CD4-positive, CD25-positive, alpha-beta regulatory T cell (primary cell): ENCODE measurements at regions not wholly inside any gene's neighbourhood (a gene's known extent, or its start where the extent isn't known, plus 50 kb on each side); places are given as distances from the start of the nearest gene placed in this dataset.

Experiments used
- ATAC-seq, 2 donors: fragments of 150-1000 bp; cut with Tn5 transposase; one replicate each; pipeline ENCODE4 v1.10.0; 2021; ENCODE audit warnings: low read depth in 2 of 2, moderate number of reproducible peaks in 2 of 2, moderate library complexity in 1 of 2
- DNase-seq, 3 donors: peaks; one replicate each; pipeline versions ENCODE4 v3.0.0 to v3.0.0-alpha.2; 2012 to 2022; ENCODE audit warnings: mixed read lengths in 1 of 3
- H3K27ac ChIP-seq: one replicate; pipeline ENCODE4 v1.7.0; 2013; ENCODE audit warnings: mild to moderate bottlenecking, low read length; ENCODE audit not compliant: insufficient read depth, poor library complexity, severe bottlenecking
- H3K27me3 ChIP-seq: one replicate; pipeline ENCODE4 v1.7.0; 2013; ENCODE audit warnings: low read length; ENCODE audit not compliant: control insufficient read depth, insufficient read depth
- H3K36me3 ChIP-seq: one replicate; pipeline ENCODE4 v1.7.0; 2013; ENCODE audit warnings: mild to moderate bottlenecking, low read length, moderate library complexity; ENCODE audit not compliant: control insufficient read depth, insufficient read depth
- H3K4me1 ChIP-seq: 2 replicates; pipeline ENCODE4 v1.7.0; 2013; ENCODE audit warnings: mild to moderate bottlenecking, low read length; ENCODE audit not compliant: insufficient read depth, control insufficient read depth, poor library complexity, severe bottlenecking
- H3K4me3 ChIP-seq: one replicate; pipeline ENCODE4 v1.7.0; 2013; ENCODE audit warnings: low read depth, mild to moderate bottlenecking, low read length, moderate library complexity
- H3K9me3 ChIP-seq, 2 experiments: 1 replicate in 1 of 2; 2 replicates in 1 of 2; pipeline ENCODE4 v1.7.0; 2013; ENCODE audit warnings: low read length in 2 of 2, mild to moderate bottlenecking in 1 of 2, moderate library complexity in 1 of 2; ENCODE audit not compliant: control insufficient read depth in 2 of 2
- H3K27ac Mint-ChIP-seq, 3 donors: one replicate each; pipeline ENCODE4 v1.8.0; 2020 to 2022; ENCODE audit warnings: mild to moderate bottlenecking in 3 of 3, mixed read lengths in 3 of 3, moderate library complexity in 2 of 3
- H3K27me3 Mint-ChIP-seq: one replicate; pipeline ENCODE4 v1.8.0; 2022; ENCODE audit warnings: mild to moderate bottlenecking, mixed read lengths
- H3K36me3 Mint-ChIP-seq: one replicate; pipeline ENCODE4 v1.8.0; 2020; ENCODE audit warnings: mixed read lengths
- H3K4me1 Mint-ChIP-seq, 4 donors: one replicate each; pipeline ENCODE4 v1.8.0; 2020 to 2022; ENCODE audit warnings: mixed read lengths in 4 of 4, mild to moderate bottlenecking in 1 of 4
- H3K4me3 Mint-ChIP-seq, 4 donors: one replicate each; pipeline ENCODE4 v1.8.0; 2020 to 2022; ENCODE audit warnings: mild to moderate bottlenecking in 4 of 4, mixed read lengths in 4 of 4, moderate library complexity in 3 of 4
- H3K9me3 Mint-ChIP-seq, 7 donors: one replicate each; pipeline ENCODE4 v1.8.0; 2020 to 2022; ENCODE audit warnings: mixed read lengths in 7 of 7, mild to moderate bottlenecking in 3 of 7, moderate library complexity in 2 of 7

- Histone ChIP-seq H3K27me3 (no peaks in the 10 kb centered on the region), H3K36me3 (no peaks in the 10 kb centered on the region), H3K9me3 (no peaks in the 10 kb centered on the region), H3K27ac (no peak overlapping the region), H3K4me1 (no peaks in the 10 kb centered on the region), H3K4me3 (no peak overlapping the region)
- peaks cover 4% of the 10 kb centered on the region for H3K27me3 Mint-ChIP-seq
- no peaks in the 10 kb centered on the region for H3K36me3 Mint-ChIP-seq
- no peaks in the 10 kb centered on the region for H3K4me1 Mint-ChIP-seq
- H3K4me3 Mint-ChIP-seq: no peak overlapping the region
- no peak for ATAC-seq
- H3K9me3 Mint-ChIP-seq: peaks cover 0 to 4% (median 0%) of the 10 kb centered on the region in 7 donors
- no peak for DNase-seq
- peak overlapping the region in 1 of 3 donors; percentile 74 for H3K27ac Mint-ChIP-seq
Observed at GRCh38 chr6:10303608-10304506, 111.0 kb downstream of the TFAP2A start.

DNA sequence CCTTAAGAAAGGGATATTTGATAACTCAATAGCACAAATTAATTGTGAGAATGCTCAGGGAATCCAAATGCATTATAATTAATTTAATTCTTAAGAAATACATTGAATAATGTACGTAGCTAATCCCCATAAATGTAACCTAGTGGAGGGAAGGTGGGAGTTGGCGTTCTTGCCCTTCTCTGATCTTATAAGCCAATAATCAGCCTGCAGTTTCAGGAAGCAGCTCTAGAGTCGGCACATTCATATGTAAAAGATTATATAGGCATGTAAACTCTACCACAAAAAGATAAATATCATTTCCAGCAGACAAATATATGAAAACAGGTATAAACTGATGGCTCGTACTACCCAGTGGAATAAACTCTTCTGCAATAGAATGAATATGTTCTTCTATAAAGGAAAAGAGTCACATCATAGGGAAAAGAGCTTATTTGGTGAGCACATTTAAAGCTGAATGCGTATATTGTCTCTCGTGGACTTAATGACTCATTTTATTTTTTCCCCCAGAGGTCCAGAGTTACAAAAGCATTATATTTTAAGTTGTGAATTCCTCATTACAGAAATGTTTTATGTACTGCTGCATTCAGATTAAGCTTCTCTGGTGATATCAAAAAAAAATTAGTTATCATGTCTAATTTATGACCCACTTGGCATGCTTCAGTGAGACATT lies 112.2 kb downstream of the TFAP2A start:
- DNase-seq: no peak
- H3K27me3 ChIP-seq: no peaks in the 10 kb centered on the region
- no peak overlapping the region for H3K27ac Mint-ChIP-seq

GRCh38 chr6:10300071-10300470 lies 114.8 kb downstream of the TFAP2A start:
- Histone ChIP-seq H3K27ac (no peak overlapping the region), H3K36me3 (no peaks in the 10 kb centered on the region), H3K27me3 (no peaks in the 10 kb centered on the region), H3K4me3 (no peak overlapping the region), H3K9me3 (no peaks in the 10 kb centered on the region), H3K4me1 (no peaks in the 10 kb centered on the region)
- H3K4me3 Mint-ChIP-seq: no peak overlapping the region
- H3K9me3 Mint-ChIP-seq: peaks cover 0 to 3% (median 0%) of the 10 kb centered on the region in 7 donors
- H3K27ac Mint-ChIP-seq: no peak overlapping the region
- no peaks in the 10 kb centered on the region for H3K4me1 Mint-ChIP-seq
- H3K36me3 Mint-ChIP-seq: no peaks in the 10 kb centered on the region
- ATAC-seq (no peak), DNase-seq (no peak)
- H3K27me3 Mint-ChIP-seq: peaks cover 4% of the 10 kb centered on the region

More for the DNA sequence above, 112.2 kb downstream of the TFAP2A start:
- H3K9me3 Mint-ChIP-seq: peaks cover 0 to 4% (median 0%) of the 10 kb centered on the region in 7 donors
- no peak overlapping the region for H3K4me3 Mint-ChIP-seq
- H3K4me1 ChIP-seq: no peaks in the 10 kb centered on the region
- no peak overlapping the region for H3K4me3 ChIP-seq
- no peaks in the 10 kb centered on the region for H3K36me3 Mint-ChIP-seq
- H3K27me3 Mint-ChIP-seq: peaks cover 4% of the 10 kb centered on the region
- no peaks in the 10 kb centered on the region for H3K36me3 ChIP-seq
- ATAC-seq: no peak
- no peak overlapping the region for H3K27ac ChIP-seq
- no peaks in the 10 kb centered on the region for H3K9me3 ChIP-seq
- no peaks in the 10 kb centered on the region for H3K4me1 Mint-ChIP-seq

DNA sequence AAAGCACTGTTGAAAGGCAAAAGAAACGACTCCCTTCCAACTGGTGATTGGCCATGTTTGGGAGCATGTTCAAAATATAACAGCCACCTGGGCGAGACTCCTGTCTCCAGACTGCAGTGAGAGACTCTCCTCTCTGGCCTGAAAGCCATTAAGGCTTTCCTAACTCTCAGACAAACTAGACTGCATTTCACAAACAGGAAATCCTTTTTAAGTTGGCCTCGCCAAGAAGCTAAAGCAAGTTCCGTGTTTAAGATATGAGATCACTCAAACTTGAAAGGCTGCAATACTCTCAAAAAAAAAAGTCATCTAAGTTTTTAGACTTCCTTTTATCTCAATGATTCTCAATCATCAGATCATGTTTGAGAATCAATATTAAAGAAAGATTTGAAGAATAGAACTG lies 117.0 kb downstream of the TFAP2A start:
- Mint-ChIP-seq H3K27me3 (peaks cover 4% of the 10 kb centered on the region), H3K9me3 (peaks cover 0 to 4% (median 2%) of the 10 kb centered on the region in 7 donors), H3K4me3 (no peak overlapping the region), H3K27ac (no peak overlapping the region), H3K4me1 (no peaks in the 10 kb centered on the region), H3K36me3 (no peaks in the 10 kb centered on the region)
- ATAC-seq (no peak), DNase-seq (no peak)
- no peaks in the 10 kb centered on the region for H3K4me1 ChIP-seq
- H3K27ac ChIP-seq: no peak overlapping the region
- H3K36me3 ChIP-seq: no peaks in the 10 kb centered on the region
- no peak overlapping the region for H3K4me3 ChIP-seq
- no peaks in the 10 kb centered on the region for H3K27me3 ChIP-seq
- H3K9me3 ChIP-seq: no peaks in the 10 kb centered on the region

DNA sequence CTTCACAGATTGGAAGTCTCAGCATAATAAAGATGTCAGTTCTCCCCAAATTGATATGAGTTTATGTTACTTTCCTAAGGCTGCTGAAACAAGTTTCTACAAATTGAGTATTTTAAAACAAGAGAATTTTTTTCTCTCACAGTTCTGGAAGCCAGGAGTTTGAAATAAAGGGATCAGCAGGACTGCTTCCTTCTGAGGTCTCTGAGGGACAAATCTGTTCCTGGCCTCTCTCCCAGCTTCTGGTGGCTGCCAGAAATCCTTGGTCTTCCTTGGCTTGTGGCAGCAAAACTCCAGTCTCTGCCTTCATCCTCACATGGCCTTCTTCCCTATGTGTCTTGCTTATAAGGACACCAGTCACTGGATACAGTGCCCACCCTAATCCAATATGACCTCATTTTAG lies 136.1 kb downstream of the TFAP2A start:
- ATAC-seq: no peak
- no peak overlapping the region for H3K4me3 Mint-ChIP-seq
- H3K4me1 Mint-ChIP-seq: no peaks in the 10 kb centered on the region
- Histone ChIP-seq H3K27me3 (no peaks in the 10 kb centered on the region), H3K36me3 (no peaks in the 10 kb centered on the region), H3K9me3 (no peaks in the 10 kb centered on the region), H3K4me1 (no peaks in the 10 kb centered on the region), H3K27ac (no peak overlapping the region), H3K4me3 (no peak overlapping the region)
- no peaks in the 10 kb centered on the region for H3K36me3 Mint-ChIP-seq
- no peak for DNase-seq
- H3K27ac Mint-ChIP-seq: no peak overlapping the region
- peaks cover 6% of the 10 kb centered on the region for H3K27me3 Mint-ChIP-seq
- peaks cover 0 to 9% (median 0%) of the 10 kb centered on the region in 7 donors for H3K9me3 Mint-ChIP-seq

DNA sequence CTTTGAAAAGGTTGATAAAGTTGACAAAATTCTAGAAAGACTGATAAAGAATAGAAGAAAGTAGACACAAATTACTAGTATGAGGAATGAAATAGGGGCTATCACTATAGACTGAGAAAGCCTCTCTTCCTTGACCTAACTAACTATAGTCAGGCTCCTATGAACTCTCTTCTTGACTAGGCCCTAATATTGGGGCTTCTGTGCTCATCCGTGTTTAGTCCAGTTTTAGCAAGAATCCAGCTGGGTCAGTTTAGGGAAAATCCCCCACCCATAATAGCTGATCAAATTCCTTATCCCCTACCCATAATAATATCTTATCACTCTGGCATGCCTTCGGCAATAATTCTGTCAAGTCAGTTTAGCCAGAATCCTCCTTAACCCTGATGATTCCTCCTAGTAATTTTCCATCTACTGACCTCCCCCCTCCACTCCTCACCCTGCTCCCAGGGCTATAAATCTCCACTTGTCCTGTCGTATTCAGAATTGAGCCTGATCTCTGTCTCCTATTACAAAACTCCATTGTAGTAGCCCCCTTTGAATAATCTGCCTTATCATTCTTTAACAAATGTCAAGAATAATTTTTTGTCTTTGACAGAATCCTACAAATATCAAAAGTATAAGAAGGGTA lies 138.1 kb downstream of the TFAP2A start:
- Histone ChIP-seq H3K4me1 (no peaks in the 10 kb centered on the region), H3K27ac (no peak overlapping the region), H3K27me3 (no peaks in the 10 kb centered on the region), H3K4me3 (no peak overlapping the region), H3K36me3 (no peaks in the 10 kb centered on the region), H3K9me3 (no peaks in the 10 kb centered on the region)
- Mint-ChIP-seq H3K4me3 (no peak overlapping the region), H3K27me3 (peaks cover 9% of the 10 kb centered on the region), H3K4me1 (no peaks in the 10 kb centered on the region), H3K36me3 (no peaks in the 10 kb centered on the region), H3K9me3 (peaks cover 0 to 9% (median 0%) of the 10 kb centered on the region in 7 donors), H3K27ac (no peak overlapping the region)
- ATAC-seq (no peak), DNase-seq (no peak)

GRCh38 chr6:10276106-10276505 lies 138.8 kb downstream of the TFAP2A start:
- H3K36me3 ChIP-seq: no peaks in the 10 kb centered on the region
- no peak overlapping the region for H3K27ac ChIP-seq
- Mint-ChIP-seq H3K9me3 (peaks cover 0 to 9% (median 0%) of the 10 kb centered on the region in 7 donors), H3K27me3 (peaks cover 10% of the 10 kb centered on the region), H3K4me3 (no peak overlapping the region), H3K4me1 (no peaks in the 10 kb centered on the region), H3K27ac (no peak overlapping the region), H3K36me3 (no peaks in the 10 kb centered on the region)
- no peaks in the 10 kb centered on the region for H3K27me3 ChIP-seq
- no peak overlapping the region for H3K4me3 ChIP-seq
- H3K9me3 ChIP-seq: no peaks in the 10 kb centered on the region
- no peak for DNase-seq
- ATAC-seq: no peak
- no peaks in the 10 kb centered on the region for H3K4me1 ChIP-seq
